ENCODE measurements at regions not wholly inside any gene's neighbourhood (a gene's known extent, or its start where the extent isn't known, plus 50 kb on each side); places are given as distances from the start of the nearest gene placed in this dataset.
"Not testable (repeated sequence)": the region's sequence is repeated elsewhere in the genome, so short reads cannot be mapped to it uniquely, and the experiment has no call there.

- Histone ChIP-seq H3K27me3 (ENCODE audit: control insufficient read depth in 2 of 2, insufficient read depth in 2 of 2, low read length in 2 of 2) (no peaks in the 10 kb centered on the region), H3K9me3 (ENCODE audit: control insufficient read depth in 2 of 2, low read length in 2 of 2) (no peaks in the 10 kb centered on the region), H3K4me3 (ENCODE audit: low read length in 2 of 2) (no peak overlapping the region), H3K4me1 (ENCODE audit: control insufficient read depth in 2 of 2, insufficient read depth in 2 of 2, low read length in 2 of 2) (no peaks in the 10 kb centered on the region), H3K27ac (ENCODE audit: low read depth in 2 of 2, low read length in 2 of 2) (no peak overlapping the region), H3K36me3 (ENCODE audit: control insufficient read depth in 2 of 2, insufficient read depth in 2 of 2, low read length in 2 of 2) (no peaks in the 10 kb centered on the region), H3K9ac (ENCODE audit: low read depth in 1 of 2, low read length in 2 of 2) (no peak overlapping the region)
Measured at GRCh38 chr7:91491868-91492267, 227.6 kb downstream of the FZD1 start.

- Histone ChIP-seq H3K9ac (ENCODE audit: low read depth in 1 of 2, low read length in 2 of 2) (no peak overlapping the region), H3K4me1 (ENCODE audit: control insufficient read depth in 2 of 2, insufficient read depth in 2 of 2, low read length in 2 of 2) (no peaks in the 10 kb centered on the region), H3K36me3 (ENCODE audit: control insufficient read depth in 2 of 2, insufficient read depth in 2 of 2, low read length in 2 of 2) (no peaks in the 10 kb centered on the region), H3K4me3 (ENCODE audit: low read length in 2 of 2) (no peak overlapping the region), H3K27ac (ENCODE audit: low read depth in 2 of 2, low read length in 2 of 2) (no peak overlapping the region), H3K9me3 (ENCODE audit: control insufficient read depth in 2 of 2, low read length in 2 of 2) (no peaks in the 10 kb centered on the region), H3K27me3 (ENCODE audit: control insufficient read depth in 2 of 2, insufficient read depth in 2 of 2, low read length in 2 of 2) (no peaks in the 10 kb centered on the region)
Measured at GRCh38 chr7:91492317-91492716, 228.1 kb downstream of the FZD1 start.

- Histone ChIP-seq H3K27ac (ENCODE audit: low read depth in 2 of 2, low read length in 2 of 2) (no peak overlapping the region), H3K36me3 (ENCODE audit: control insufficient read depth in 2 of 2, insufficient read depth in 2 of 2, low read length in 2 of 2) (no peaks in the 10 kb centered on the region), H3K27me3 (ENCODE audit: control insufficient read depth in 2 of 2, insufficient read depth in 2 of 2, low read length in 2 of 2) (no peaks in the 10 kb centered on the region), H3K9me3 (ENCODE audit: control insufficient read depth in 2 of 2, low read length in 2 of 2) (no peaks in the 10 kb centered on the region), H3K4me3 (ENCODE audit: low read length in 2 of 2) (no peak overlapping the region), H3K4me1 (ENCODE audit: control insufficient read depth in 2 of 2, insufficient read depth in 2 of 2, low read length in 2 of 2) (no peaks in the 10 kb centered on the region), H3K9ac (ENCODE audit: low read depth in 1 of 2, low read length in 2 of 2) (no peak overlapping the region)
Measured at GRCh38 chr7:91492773-91493172, 228.5 kb downstream of the FZD1 start.

GRCh38 chr7:91494450-91494849 lies 230.2 kb downstream of the FZD1 start:
- Histone ChIP-seq H3K27me3 (ENCODE audit: control insufficient read depth in 2 of 2, insufficient read depth in 2 of 2, low read length in 2 of 2) (no peaks in the 10 kb centered on the region), H3K9ac (ENCODE audit: low read depth in 1 of 2, low read length in 2 of 2) (no peak overlapping the region), H3K4me1 (ENCODE audit: control insufficient read depth in 2 of 2, insufficient read depth in 2 of 2, low read length in 2 of 2) (no peaks in the 10 kb centered on the region), H3K36me3 (ENCODE audit: control insufficient read depth in 2 of 2, insufficient read depth in 2 of 2, low read length in 2 of 2) (no peaks in the 10 kb centered on the region), H3K4me3 (ENCODE audit: low read length in 2 of 2) (no peak overlapping the region), H3K27ac (ENCODE audit: low read depth in 2 of 2, low read length in 2 of 2) (no peak overlapping the region), H3K9me3 (ENCODE audit: control insufficient read depth in 2 of 2, low read length in 2 of 2) (no peaks in the 10 kb centered on the region)

GRCh38 chr7:91496251-91496820 lies 232.1 kb downstream of the FZD1 start:
- Histone ChIP-seq H3K9me3 (ENCODE audit: control insufficient read depth in 2 of 2, low read length in 2 of 2) (no peaks in the 10 kb centered on the region), H3K4me3 (ENCODE audit: low read length in 2 of 2) (no peak overlapping the region), H3K27ac (ENCODE audit: low read depth in 2 of 2, low read length in 2 of 2) (no peak overlapping the region), H3K27me3 (ENCODE audit: control insufficient read depth in 2 of 2, insufficient read depth in 2 of 2, low read length in 2 of 2) (no peaks in the 10 kb centered on the region), H3K36me3 (ENCODE audit: control insufficient read depth in 2 of 2, insufficient read depth in 2 of 2, low read length in 2 of 2) (no peaks in the 10 kb centered on the region), H3K9ac (ENCODE audit: low read depth in 1 of 2, low read length in 2 of 2) (no peak overlapping the region), H3K4me1 (ENCODE audit: control insufficient read depth in 2 of 2, insufficient read depth in 2 of 2, low read length in 2 of 2) (no peaks in the 10 kb centered on the region)

- H3K27me3 ChIP-seq (ENCODE audit: control insufficient read depth in 2 of 2, insufficient read depth in 2 of 2, low read length in 2 of 2); H3K36me3 ChIP-seq (ENCODE audit: control insufficient read depth in 2 of 2, insufficient read depth in 2 of 2, low read length in 2 of 2); H3K9me3 ChIP-seq (ENCODE audit: control insufficient read depth in 2 of 2, low read length in 2 of 2); H3K4me3 ChIP-seq (ENCODE audit: low read length in 2 of 2); H3K9ac ChIP-seq (ENCODE audit: low read depth in 1 of 2, low read length in 2 of 2); H3K4me1 ChIP-seq (ENCODE audit: control insufficient read depth in 2 of 2, insufficient read depth in 2 of 2, low read length in 2 of 2); H3K27ac ChIP-seq (ENCODE audit: low read depth in 2 of 2, low read length in 2 of 2): not testable (repeated sequence)
Measured at GRCh38 chr7:91497277-91497676, 233.0 kb downstream of the FZD1 start.

GRCh38 chr7:91503934-91504555 lies 239.8 kb downstream of the FZD1 start:
- no peak overlapping the region for H3K4me3 ChIP-seq (ENCODE audit: low read length in 2 of 2)
- no peaks in the 10 kb centered on the region for H3K9me3 ChIP-seq (ENCODE audit: control insufficient read depth in 2 of 2, low read length in 2 of 2)
- no peak overlapping the region for H3K27ac ChIP-seq (ENCODE audit: low read depth in 2 of 2, low read length in 2 of 2)
- H3K36me3 ChIP-seq (ENCODE audit: control insufficient read depth in 2 of 2, insufficient read depth in 2 of 2, low read length in 2 of 2): no peaks in the 10 kb centered on the region
- no peaks in the 10 kb centered on the region for H3K4me1 ChIP-seq (ENCODE audit: control insufficient read depth in 2 of 2, insufficient read depth in 2 of 2, low read length in 2 of 2)
- no peak overlapping the region for H3K9ac ChIP-seq (ENCODE audit: low read depth in 1 of 2, low read length in 2 of 2)
- no peaks in the 10 kb centered on the region for H3K27me3 ChIP-seq (ENCODE audit: control insufficient read depth in 2 of 2, insufficient read depth in 2 of 2, low read length in 2 of 2)

- Histone ChIP-seq H3K27me3 (ENCODE audit: control insufficient read depth in 2 of 2, insufficient read depth in 2 of 2, low read length in 2 of 2) (no peaks in the 10 kb centered on the region), H3K9me3 (ENCODE audit: control insufficient read depth in 2 of 2, low read length in 2 of 2) (no peaks in the 10 kb centered on the region), H3K27ac (ENCODE audit: low read depth in 2 of 2, low read length in 2 of 2) (no peak overlapping the region), H3K4me3 (ENCODE audit: low read length in 2 of 2) (no peak overlapping the region), H3K9ac (ENCODE audit: low read depth in 1 of 2, low read length in 2 of 2) (no peak overlapping the region), H3K36me3 (ENCODE audit: control insufficient read depth in 2 of 2, insufficient read depth in 2 of 2, low read length in 2 of 2) (no peaks in the 10 kb centered on the region), H3K4me1 (ENCODE audit: control insufficient read depth in 2 of 2, insufficient read depth in 2 of 2, low read length in 2 of 2) (no peaks in the 10 kb centered on the region)
Measured at GRCh38 chr7:91504919-91505318, 240.7 kb downstream of the FZD1 start.

GRCh38 chr7:91506966-91507365 lies 242.7 kb downstream of the FZD1 start:
- not testable (repeated sequence) for H3K4me3 ChIP-seq (ENCODE audit: low read length in 2 of 2); H3K4me1 ChIP-seq (ENCODE audit: control insufficient read depth in 2 of 2, insufficient read depth in 2 of 2, low read length in 2 of 2); H3K27ac ChIP-seq (ENCODE audit: low read depth in 2 of 2, low read length in 2 of 2); H3K9me3 ChIP-seq (ENCODE audit: control insufficient read depth in 2 of 2, low read length in 2 of 2); H3K27me3 ChIP-seq (ENCODE audit: control insufficient read depth in 2 of 2, insufficient read depth in 2 of 2, low read length in 2 of 2); H3K36me3 ChIP-seq (ENCODE audit: control insufficient read depth in 2 of 2, insufficient read depth in 2 of 2, low read length in 2 of 2); H3K9ac ChIP-seq (ENCODE audit: low read depth in 1 of 2, low read length in 2 of 2)

- H3K9me3 ChIP-seq (ENCODE audit: control insufficient read depth in 2 of 2, low read length in 2 of 2); H3K4me3 ChIP-seq (ENCODE audit: low read length in 2 of 2); H3K27me3 ChIP-seq (ENCODE audit: control insufficient read depth in 2 of 2, insufficient read depth in 2 of 2, low read length in 2 of 2); H3K27ac ChIP-seq (ENCODE audit: low read depth in 2 of 2, low read length in 2 of 2); H3K4me1 ChIP-seq (ENCODE audit: control insufficient read depth in 2 of 2, insufficient read depth in 2 of 2, low read length in 2 of 2); H3K9ac ChIP-seq (ENCODE audit: low read depth in 1 of 2, low read length in 2 of 2); H3K36me3 ChIP-seq (ENCODE audit: control insufficient read depth in 2 of 2, insufficient read depth in 2 of 2, low read length in 2 of 2): not testable (repeated sequence)
Measured at GRCh38 chr7:91511861-91512260, 247.6 kb downstream of the FZD1 start.

- no peaks in the 10 kb centered on the region for H3K4me1 ChIP-seq (ENCODE audit: control insufficient read depth in 2 of 2, insufficient read depth in 2 of 2, low read length in 2 of 2)
- H3K36me3 ChIP-seq (ENCODE audit: control insufficient read depth in 2 of 2, insufficient read depth in 2 of 2, low read length in 2 of 2): no peaks in the 10 kb centered on the region
- no peak overlapping the region for H3K9ac ChIP-seq (ENCODE audit: low read depth in 1 of 2, low read length in 2 of 2)
- H3K27ac ChIP-seq (ENCODE audit: low read depth in 2 of 2, low read length in 2 of 2): no peak overlapping the region
- no peaks in the 10 kb centered on the region for H3K27me3 ChIP-seq (ENCODE audit: control insufficient read depth in 2 of 2, insufficient read depth in 2 of 2, low read length in 2 of 2)
- H3K4me3 ChIP-seq (ENCODE audit: low read length in 2 of 2): no peak overlapping the region
- no peaks in the 10 kb centered on the region for H3K9me3 ChIP-seq (ENCODE audit: control insufficient read depth in 2 of 2, low read length in 2 of 2)
Measured at GRCh38 chr7:91512958-91513357, 248.7 kb downstream of the FZD1 start.
